ENCODE measurements at regions not wholly inside any gene's neighbourhood (a gene's known extent, or its start where the extent isn't known, plus 50 kb on each side); places are given as distances from the start of the nearest gene placed in this dataset.

DNA sequence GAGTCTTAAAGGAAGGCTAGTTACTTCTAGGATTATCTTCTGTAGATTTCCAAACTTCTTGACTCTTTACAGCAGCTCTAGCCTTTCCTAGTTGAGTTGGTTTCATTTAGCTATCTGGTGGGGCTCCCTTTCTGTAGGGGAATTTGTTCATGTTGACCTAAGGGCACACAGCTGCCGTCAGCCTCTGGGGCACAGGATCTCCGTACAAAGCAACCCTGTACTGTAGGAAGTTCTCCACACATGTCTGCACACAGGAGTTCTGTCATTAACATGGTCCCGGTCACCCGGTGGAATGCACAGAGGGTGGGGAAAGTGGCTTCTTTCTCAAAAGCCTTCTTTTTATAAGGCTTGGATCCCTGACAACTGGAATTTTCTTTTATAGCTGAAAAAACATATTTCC, 88.7 kb upstream of the TNIK start:
- intact Hi-C loops (cut with micrococcal nuclease) = no loop called here

- intact Hi-C loops (cut with micrococcal nuclease) = no loop called here
Observed at GRCh38 chr3:171543759-171544300, 83.6 kb upstream of the TNIK start.

DNA sequence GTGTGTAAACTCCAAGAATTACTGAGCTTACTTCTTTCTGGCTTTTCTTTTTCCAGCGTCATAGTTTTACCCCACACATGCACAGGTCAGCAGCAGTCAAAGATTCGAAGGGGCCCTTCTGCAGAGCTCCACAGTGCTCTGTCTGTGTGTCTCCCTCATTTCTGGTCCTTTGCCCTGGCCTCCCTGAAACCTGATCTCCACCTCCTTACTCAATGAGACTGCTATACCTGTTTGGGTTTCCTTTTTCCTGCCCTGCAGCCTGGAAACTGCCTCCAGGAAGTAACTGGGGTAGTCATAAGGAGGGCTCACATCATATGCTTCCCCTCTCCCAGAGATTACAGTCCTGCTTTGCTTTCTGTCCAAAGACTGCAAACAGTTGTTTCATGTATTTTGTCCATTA, 82.8 kb upstream of the TNIK start:
- intact Hi-C loops (cut with micrococcal nuclease) = no loop called here

GRCh38 chr3:171541647-171542046, 81.4 kb upstream of the TNIK start:
- intact Hi-C loops (cut with micrococcal nuclease) = no loop called here

DNA sequence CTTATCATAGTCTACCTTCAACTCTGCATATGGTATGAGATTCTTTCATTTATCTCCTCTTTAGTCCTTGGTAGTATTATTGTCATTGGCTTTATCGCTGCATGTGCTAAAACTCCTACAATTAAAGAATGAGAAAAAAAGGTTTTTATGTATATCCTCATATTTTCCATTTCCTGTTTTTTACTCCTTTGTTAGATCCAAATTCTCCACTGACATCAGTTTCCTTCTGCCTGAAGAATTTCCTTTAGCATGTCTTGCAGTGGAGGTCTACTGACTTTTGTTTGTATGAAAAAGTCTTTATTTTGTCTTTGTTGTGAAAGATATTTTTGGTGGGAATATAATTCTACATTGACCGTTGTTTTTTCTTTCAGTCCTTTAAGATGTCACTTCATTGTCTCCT, 81.0 kb upstream of the TNIK start:
- intact Hi-C loops (cut with micrococcal nuclease) = no loop called here

DNA sequence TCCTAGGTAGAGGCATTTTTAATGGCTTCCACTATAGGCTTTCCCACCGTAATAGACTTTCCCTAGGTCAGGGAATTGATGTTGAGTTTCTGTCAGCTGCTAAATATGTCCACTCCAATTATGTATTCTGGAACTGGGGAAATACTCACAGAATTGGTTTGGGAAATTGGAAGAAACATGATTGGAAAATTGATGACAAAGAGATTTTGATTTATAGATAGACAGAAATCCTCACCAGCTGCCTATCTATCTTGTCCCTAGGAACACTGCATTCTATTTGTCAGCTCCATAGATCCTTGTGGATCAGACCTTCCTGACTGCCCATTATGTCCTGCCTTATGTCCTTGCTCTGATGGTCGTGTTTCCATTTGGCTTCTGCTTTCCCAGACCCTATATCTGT, 75.6 kb upstream of the TNIK start:
- intact Hi-C loops (cut with micrococcal nuclease) = no loop called here

DNA sequence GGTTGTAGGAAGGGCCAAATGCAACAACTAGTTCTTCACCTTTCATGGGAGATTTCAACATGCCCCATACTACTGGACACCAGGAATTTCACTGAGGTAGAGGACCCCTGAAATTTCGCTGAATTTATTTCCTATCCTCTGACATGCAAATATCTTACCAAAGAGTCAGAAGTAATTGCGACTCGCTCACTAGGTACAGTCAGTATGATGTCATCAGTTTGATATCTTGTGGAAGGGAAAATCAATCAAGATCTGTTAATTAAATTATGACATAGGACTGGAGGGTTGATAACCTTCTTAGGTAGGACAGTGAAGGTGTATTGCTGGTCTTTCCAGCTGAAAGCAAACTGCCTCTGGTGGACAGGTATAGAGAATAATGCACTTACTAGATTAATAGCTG, 74.9 kb upstream of the TNIK start:
- intact Hi-C loops (cut with micrococcal nuclease) = no loop called here

- intact Hi-C loops (cut with micrococcal nuclease) = no loop called here
Observed at GRCh38 chr3:171533702-171534101, 73.5 kb upstream of the TNIK start.

DNA sequence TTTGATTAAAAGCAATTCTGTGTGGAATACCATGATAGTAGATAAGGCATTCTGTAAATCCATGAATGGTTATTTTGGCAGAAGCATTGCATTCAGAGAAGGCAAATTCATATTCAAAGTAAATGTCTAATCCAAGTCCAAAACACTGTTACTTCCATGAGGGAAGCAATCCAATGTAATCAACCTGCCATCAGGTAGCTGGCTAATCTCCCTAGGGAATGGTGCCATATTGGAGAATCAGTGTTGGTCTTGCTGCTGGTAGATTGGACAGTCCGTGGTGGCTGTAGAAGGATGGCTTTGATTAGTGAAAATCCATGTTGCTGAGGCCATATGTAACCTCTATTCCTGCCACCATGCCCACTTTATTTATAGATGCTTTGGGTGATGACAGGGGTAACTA, 72.1 kb upstream of the TNIK start:
- intact Hi-C loops (cut with micrococcal nuclease) = no loop called here

DNA sequence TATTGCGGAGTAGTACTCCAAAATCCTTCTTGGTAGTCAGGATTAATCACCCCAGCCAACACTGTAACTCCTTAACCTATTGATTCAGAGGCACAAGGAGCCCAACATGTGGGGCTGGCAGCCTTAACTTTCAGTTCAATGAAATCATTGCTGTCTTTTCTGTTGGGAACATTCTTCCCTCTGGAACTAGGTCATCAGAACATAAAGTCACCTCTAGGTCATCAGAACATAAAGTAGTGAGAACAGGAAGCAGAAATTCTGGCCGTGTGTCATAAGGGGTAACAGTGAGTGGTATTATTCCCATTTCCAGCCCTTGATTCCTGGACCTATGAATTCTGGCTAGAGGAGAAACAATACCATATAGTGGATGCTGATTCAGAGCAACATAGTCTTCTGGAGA, 71.5 kb upstream of the TNIK start:
- intact Hi-C loops (cut with micrococcal nuclease) = no loop called here

- intact Hi-C loops (cut with micrococcal nuclease) = no loop called here
Observed at GRCh38 chr3:171528102-171528501, 67.9 kb upstream of the TNIK start.

- intact Hi-C loops (cut with micrococcal nuclease) = no loop called here
Observed at GRCh38 chr3:171526869-171527268, 66.7 kb upstream of the TNIK start.

- intact Hi-C loops (cut with micrococcal nuclease) = no loop called here
Observed at GRCh38 chr3:171526146-171526545, 65.9 kb upstream of the TNIK start.

- intact Hi-C loops (cut with micrococcal nuclease) = no loop called here
Observed at GRCh38 chr3:171525437-171525836, 65.2 kb upstream of the TNIK start.

GRCh38 chr3:171524921-171525310, 64.7 kb upstream of the TNIK start:
- intact Hi-C loops (cut with micrococcal nuclease) = no loop called here

GRCh38 chr3:171522651-171523050, 62.4 kb upstream of the TNIK start:
- intact Hi-C loops (cut with micrococcal nuclease) = no loop called here

GRCh38 chr3:171519423-171519822, 59.2 kb upstream of the TNIK start:
- intact Hi-C loops (cut with micrococcal nuclease) = loop anchor here (5.0 kb wide), 1 partner anchor 38 kb away; no protein-coding TSS in a partner anchor

- intact Hi-C loops (cut with micrococcal nuclease) = loop anchor here (5.0 kb wide), 1 partner anchor 41 kb away; no protein-coding TSS in a partner anchor
Observed at GRCh38 chr3:171516765-171517164, 56.6 kb upstream of the TNIK start.

DNA sequence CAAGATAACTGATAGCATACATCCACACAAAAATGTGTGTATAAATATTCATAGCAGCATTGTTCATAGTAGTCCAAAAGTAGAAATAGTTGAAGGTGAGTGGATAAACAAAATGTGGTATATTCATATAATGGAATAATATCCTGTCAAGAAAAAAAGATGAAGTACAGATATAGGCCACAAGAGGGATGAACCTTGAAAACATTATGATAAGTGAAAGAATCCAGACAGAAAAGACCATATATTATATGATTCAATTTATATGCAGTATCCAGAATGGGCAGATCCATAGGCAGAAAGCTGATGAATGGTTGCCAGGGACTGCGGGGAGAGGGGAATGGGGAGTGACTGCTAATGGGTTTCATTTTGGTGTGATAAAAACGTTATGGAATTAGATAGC, 54.3 kb upstream of the TNIK start:
- intact Hi-C loops (cut with micrococcal nuclease) = loop anchor here (1.0 to 2.0 kb wide), 3 partner anchors 20 to 54 kb away; partner anchors contain the start of gene TNIK

DNA sequence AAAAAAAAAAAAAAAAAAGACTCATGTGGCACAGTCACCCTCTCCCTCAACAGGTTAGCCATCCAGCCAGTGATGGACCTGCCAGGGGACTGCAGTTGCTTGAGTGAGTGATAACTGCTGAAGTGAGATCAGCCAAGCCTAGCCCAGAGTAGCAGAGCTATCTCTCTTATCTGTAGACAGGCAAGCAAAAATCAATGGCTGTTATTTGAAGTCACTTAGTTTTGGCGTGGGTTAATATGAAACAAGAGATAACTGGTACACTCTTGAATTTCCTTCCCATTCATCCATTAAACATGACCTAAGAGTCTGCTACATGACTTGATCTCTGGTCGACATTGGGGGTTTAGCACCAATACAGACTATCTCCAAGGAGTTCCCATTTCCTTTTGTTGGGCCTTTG, 51.2 kb upstream of the TNIK start:
- intact Hi-C loops (cut with micrococcal nuclease) = no loop called here

Measured in T-helper 1 cell treated with Interleukin-12 subunit alpha and Interleukin-12 subunit beta and Interleukin-4 antibody, amounts not matched to agents 30 ng/mL and 1 ng/mL, for 36 hours (primary cell).